ENCODE measurements at regions not wholly inside any gene's neighbourhood (a gene's known extent, or its start where the extent isn't known, plus 50 kb on each side); places are given as distances from the start of the nearest gene placed in this dataset.

GRCh38 chrX:30949554-30949953 lies 60.5 kb upstream of the TAB3 start:
- ChIA-PET CTCF (no interaction called here), POLR2A (no interaction called here)
- no peaks in the 10 kb centered on the region for H3K9me3 ChIP-seq (ENCODE audit: control extremely low read depth in 1 of 3, control insufficient read depth in 2 of 3, insufficient read depth in 1 of 3, low read length in 2 of 3)
- no peak overlapping the region for H3K9ac ChIP-seq (ENCODE audit: low read length)
- H3K4me1 ChIP-seq (ENCODE audit: control insufficient read depth in 2 of 2, insufficient read depth in 2 of 2, low read length in 2 of 2), result no peaks in the 10 kb centered on the region
- no peak overlapping the region for H3K27ac ChIP-seq (ENCODE audit: low read length in 2 of 2)
- Mint-ChIP-seq H3K27me3 (no peaks in the 10 kb centered on the region), H3K4me1 (no peaks in the 10 kb centered on the region), H3K9me3 (ENCODE audit: insufficient read depth) (no peaks in the 10 kb centered on the region), H3K4me3 (no peak overlapping the region), H3K27ac (no peak overlapping the region)
- intact Hi-C loops (cut with micrococcal nuclease), result no loop called here
- no peak overlapping the region for H3K4me2 ChIP-seq (replicated peaks; ENCODE audit: low read depth, low read length, poor library complexity, severe bottlenecking)
- H4K20me1 ChIP-seq (ENCODE audit: control insufficient read depth, insufficient read depth, low read length, poor library complexity, severe bottlenecking), result no peaks in the 10 kb centered on the region
- no peak for TF ChIP-seq CTCF (IDR thresholded peaks at IDR 0.05)
- TF ChIP-seq EZH2 (IDR thresholded peaks at IDR 0.05; ENCODE audit: borderline replicate concordance, insufficient read depth, low read depth, low read length, poor library complexity, severe bottlenecking), result no peak
- WGBS (ENCODE audit: insufficient coverage), result no CpG with 5 or more reads among the region's 4 CpGs
- DNase-seq (no peak), ATAC-seq (ENCODE audit: low read depth) (no peak)
- H3K27me3 ChIP-seq (replicated peaks in 1 of 4; ENCODE audit: control extremely low read depth in 1 of 4, control insufficient read depth in 3 of 4, insufficient read depth in 4 of 4, low read length in 3 of 4), result no peaks in the 10 kb centered on the region
- no peak overlapping the region for H2AFZ ChIP-seq (ENCODE audit: insufficient read depth, low read depth, low read length, poor library complexity, severe bottlenecking)
- H3K79me2 ChIP-seq (ENCODE audit: control insufficient read depth, insufficient read depth, low read length), result no peaks in the 10 kb centered on the region
- H3K36me3 ChIP-seq (replicated peaks in 1 of 2; ENCODE audit: control extremely low read depth in 1 of 2, control insufficient read depth in 1 of 2, extremely low read depth in 1 of 2, insufficient read depth in 2 of 2, low read length in 1 of 2), result no peaks in the 10 kb centered on the region
- H3K4me3 ChIP-seq (ENCODE audit: control extremely low read depth in 1 of 5, extremely low read depth in 1 of 5, insufficient read depth in 1 of 5, low read depth in 2 of 5, low read length in 4 of 5), result no peak overlapping the region

- H3K27me3 Mint-ChIP-seq, result no peaks in the 10 kb centered on the region
- Histone ChIP-seq H3K27me3 (replicated peaks in 1 of 4; ENCODE audit: control extremely low read depth in 1 of 4, control insufficient read depth in 3 of 4, insufficient read depth in 4 of 4, low read length in 3 of 4) (no peaks in the 10 kb centered on the region), H3K36me3 (replicated peaks in 1 of 2; ENCODE audit: control extremely low read depth in 1 of 2, control insufficient read depth in 1 of 2, extremely low read depth in 1 of 2, insufficient read depth in 2 of 2, low read length in 1 of 2) (no peaks in the 10 kb centered on the region), H3K27ac (ENCODE audit: low read length in 2 of 2) (no peak overlapping the region), H2AFZ (ENCODE audit: insufficient read depth, low read depth, low read length, poor library complexity, severe bottlenecking) (no peak overlapping the region), H4K20me1 (ENCODE audit: control insufficient read depth, insufficient read depth, low read length, poor library complexity, severe bottlenecking) (no peaks in the 10 kb centered on the region), H3K9ac (ENCODE audit: low read length) (no peak overlapping the region), H3K9me3 (ENCODE audit: control extremely low read depth in 1 of 3, control insufficient read depth in 2 of 3, insufficient read depth in 1 of 3, low read length in 2 of 3) (no peaks in the 10 kb centered on the region), H3K79me2 (ENCODE audit: control insufficient read depth, insufficient read depth, low read length) (no peaks in the 10 kb centered on the region), H3K4me1 (ENCODE audit: control insufficient read depth in 2 of 2, insufficient read depth in 2 of 2, low read length in 2 of 2) (no peaks in the 10 kb centered on the region), H3K4me2 (replicated peaks; ENCODE audit: low read depth, low read length, poor library complexity, severe bottlenecking) (no peak overlapping the region), H3K4me3 (ENCODE audit: control extremely low read depth in 1 of 5, extremely low read depth in 1 of 5, insufficient read depth in 1 of 5, low read depth in 2 of 5, low read length in 4 of 5) (no peak overlapping the region)
- H3K4me1 Mint-ChIP-seq, result no peaks in the 10 kb centered on the region
- DNase-seq (no peak), ATAC-seq (ENCODE audit: low read depth) (no peak)
- intact Hi-C loops (cut with micrococcal nuclease), result no loop called here
- H3K4me3 Mint-ChIP-seq, result no peak overlapping the region
- ChIA-PET CTCF (no interaction called here), POLR2A (no interaction called here)
- WGBS (ENCODE audit: insufficient coverage), result 100% methylated on average over 1 of the region's 3 CpGs
- H3K9me3 Mint-ChIP-seq (ENCODE audit: insufficient read depth), result no peaks in the 10 kb centered on the region
- H3K27ac Mint-ChIP-seq, result no peak overlapping the region
- no peak for TF ChIP-seq CTCF (IDR thresholded peaks at IDR 0.05)
- no peak for TF ChIP-seq EZH2 (IDR thresholded peaks at IDR 0.05; ENCODE audit: borderline replicate concordance, insufficient read depth, low read depth, low read length, poor library complexity, severe bottlenecking)
Measured at GRCh38 chrX:30948626-30949025, 59.6 kb upstream of the TAB3 start.
